Activated B cell treated with CpG ODN at 0.5 μM for 24 hours (primary cell): ENCODE measurements at regions not wholly inside any gene's neighbourhood (a gene's known extent, or its start where the extent isn't known, plus 50 kb on each side); places are given as distances from the start of the nearest gene placed in this dataset.

Experiments
- ATAC-seq: fragments of 200-7000 bp; cut with Tn5 transposase; one replicate; pipeline ENCODE4 v1.10.0; 2021; ENCODE audit warnings: low read depth, mild to moderate bottlenecking, moderate library complexity
- CTCF ChIA-PET: fragments of 350-600 bp; sonication (Branson Sonifier 250); formaldehyde crosslinking; loops from one replicate; lab custom pipeline; 2021; ENCODE audit warnings: antibody characterized with exemption; lab: Charles Lee
- POLR2A ChIA-PET: fragments of 350-600 bp; sonication (Branson Sonifier 250); formaldehyde crosslinking; loops from one replicate; lab custom pipeline; 2021; ENCODE audit warnings: antibody characterized with exemption; lab: Charles Lee
- DNase-seq: peaks from one replicate; pipeline ENCODE4 v3.0.0; 2022
- H3K27ac Mint-ChIP-seq: one replicate; pipeline ENCODE4 v1.8.0; 2020; ENCODE audit warnings: mixed read lengths
- H3K27me3 Mint-ChIP-seq: one replicate; pipeline ENCODE4 v1.8.0; 2021; ENCODE audit warnings: mixed read lengths
- H3K36me3 Mint-ChIP-seq: one replicate; pipeline ENCODE4 v1.8.0; 2021; ENCODE audit warnings: low read depth, mixed read lengths
- H3K4me1 Mint-ChIP-seq: one replicate; pipeline ENCODE4 v1.8.0; 2021; ENCODE audit warnings: mixed read lengths
- H3K4me3 Mint-ChIP-seq: one replicate; pipeline ENCODE4 v1.8.0; 2020; ENCODE audit warnings: mild to moderate bottlenecking, mixed read lengths
- H3K9me3 Mint-ChIP-seq: one replicate; pipeline ENCODE4 v1.8.0; 2020; ENCODE audit warnings: mixed read lengths
- intact Hi-C: fragments of 100-400 bp; cut with micrococcal nuclease; formaldehyde crosslinking; loops from one replicate; pipeline ENCODE4 v1.15.1; 2024
- TF ChIP-seq, protein P1 (sequence below): fragments of 200-600 bp; IDR thresholded peaks from one replicate; pipeline ENCODE4 v1.8.0; 2022; ENCODE audit warnings: antibody characterized with exemption, mild to moderate bottlenecking

DNA sequence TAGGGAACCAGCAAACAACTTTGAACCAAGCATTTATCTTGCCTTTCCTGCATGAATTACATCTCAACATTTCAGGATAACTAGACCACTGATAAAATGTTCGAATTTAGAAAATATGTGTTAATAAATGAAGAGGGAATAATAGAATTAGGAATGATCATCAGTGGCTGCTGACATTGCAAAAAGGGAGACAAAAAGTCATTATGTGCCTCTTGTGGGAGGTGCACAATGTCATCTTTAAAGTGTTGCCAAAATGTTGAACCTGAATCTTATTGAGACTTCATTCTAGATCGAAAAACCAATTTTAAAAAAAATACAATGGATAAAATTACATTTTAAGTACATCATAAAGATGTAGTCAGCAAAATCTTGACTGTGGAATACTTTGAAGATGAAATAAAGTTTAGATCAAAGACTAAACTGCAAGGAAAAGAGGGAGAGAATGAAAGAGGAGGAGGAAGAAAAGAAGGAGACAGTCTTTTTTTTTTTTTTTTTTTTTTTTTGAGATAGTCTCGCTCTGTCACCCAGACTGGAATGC is 299.3 kb downstream of the FBXW7 start:
- intact Hi-C loops, result no loop called here
- Mint-ChIP-seq H3K27me3 (peaks cover 5% of the 10 kb centered on the region), H3K9me3 (no peaks in the 10 kb centered on the region), H3K36me3 (no peaks in the 10 kb centered on the region), H3K4me1 (no peaks in the 10 kb centered on the region), H3K27ac (no peak overlapping the region), H3K4me3 (no peak overlapping the region)
- POLR2A ChIA-PET, result no interaction called here
- TF ChIP-seq, protein P1, sequence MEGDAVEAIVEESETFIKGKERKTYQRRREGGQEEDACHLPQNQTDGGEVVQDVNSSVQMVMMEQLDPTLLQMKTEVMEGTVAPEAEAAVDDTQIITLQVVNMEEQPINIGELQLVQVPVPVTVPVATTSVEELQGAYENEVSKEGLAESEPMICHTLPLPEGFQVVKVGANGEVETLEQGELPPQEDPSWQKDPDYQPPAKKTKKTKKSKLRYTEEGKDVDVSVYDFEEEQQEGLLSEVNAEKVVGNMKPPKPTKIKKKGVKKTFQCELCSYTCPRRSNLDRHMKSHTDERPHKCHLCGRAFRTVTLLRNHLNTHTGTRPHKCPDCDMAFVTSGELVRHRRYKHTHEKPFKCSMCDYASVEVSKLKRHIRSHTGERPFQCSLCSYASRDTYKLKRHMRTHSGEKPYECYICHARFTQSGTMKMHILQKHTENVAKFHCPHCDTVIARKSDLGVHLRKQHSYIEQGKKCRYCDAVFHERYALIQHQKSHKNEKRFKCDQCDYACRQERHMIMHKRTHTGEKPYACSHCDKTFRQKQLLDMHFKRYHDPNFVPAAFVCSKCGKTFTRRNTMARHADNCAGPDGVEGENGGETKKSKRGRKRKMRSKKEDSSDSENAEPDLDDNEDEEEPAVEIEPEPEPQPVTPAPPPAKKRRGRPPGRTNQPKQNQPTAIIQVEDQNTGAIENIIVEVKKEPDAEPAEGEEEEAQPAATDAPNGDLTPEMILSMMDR, result no peak
- CTCF ChIA-PET, result no interaction called here
- DNase-seq, result no peak
- no peak for ATAC-seq

DNA sequence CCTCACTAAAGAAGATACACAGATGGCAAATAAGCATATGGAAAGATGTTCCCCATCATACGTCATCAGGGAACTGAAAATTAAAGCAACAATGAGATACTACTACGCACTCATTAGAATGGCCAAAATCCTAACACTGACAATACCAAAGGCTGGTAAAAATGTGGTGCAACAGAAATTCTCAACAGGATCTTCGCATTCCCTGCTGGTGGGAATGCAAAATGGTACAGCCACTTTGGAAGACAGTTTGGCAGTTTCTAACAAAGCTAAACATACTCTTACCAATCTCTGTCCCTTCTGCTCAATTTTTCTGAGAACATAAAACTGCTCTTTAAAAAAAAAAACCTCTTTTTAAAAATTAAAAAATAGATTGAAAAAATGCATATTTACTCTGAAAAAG is 300.2 kb downstream of the FBXW7 start:
- H3K27ac Mint-ChIP-seq, result no peak overlapping the region
- DNase-seq (no peak), ATAC-seq (no peak)
- H3K27me3 Mint-ChIP-seq, result peaks cover 5% of the 10 kb centered on the region
- H3K4me1 Mint-ChIP-seq, result no peaks in the 10 kb centered on the region
- intact Hi-C loops, result no loop called here
- H3K4me3 Mint-ChIP-seq, result no peak overlapping the region
- H3K9me3 Mint-ChIP-seq, result no peaks in the 10 kb centered on the region
- no peaks in the 10 kb centered on the region for H3K36me3 Mint-ChIP-seq
- TF ChIP-seq, protein P1, result no peak
- ChIA-PET POLR2A (no interaction called here), CTCF (no interaction called here)

DNA sequence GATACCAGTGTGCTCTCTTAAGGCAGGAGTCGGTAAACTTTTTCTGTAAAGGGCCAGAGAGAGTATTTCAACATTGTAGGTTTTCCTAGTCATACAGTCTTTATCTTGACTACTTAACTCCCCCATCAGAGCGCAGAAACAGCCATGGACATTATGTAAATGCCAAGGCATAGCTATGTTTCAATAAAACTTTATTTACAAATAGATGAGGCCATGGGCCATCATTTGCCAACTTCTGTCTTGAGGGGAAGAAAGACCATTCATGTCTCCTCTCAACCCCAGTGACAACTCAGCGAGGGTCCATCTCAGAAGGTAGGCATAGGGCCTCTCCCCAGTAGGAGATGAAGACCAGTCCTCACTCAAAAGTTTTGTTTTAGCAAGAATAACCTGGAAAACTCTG is 301.3 kb downstream of the FBXW7 start:
- Mint-ChIP-seq H3K27ac (no peak overlapping the region), H3K4me3 (no peak overlapping the region), H3K27me3 (peaks cover 4% of the 10 kb centered on the region), H3K36me3 (no peaks in the 10 kb centered on the region), H3K4me1 (no peaks in the 10 kb centered on the region), H3K9me3 (no peaks in the 10 kb centered on the region)
- TF ChIP-seq, protein P1, result no peak
- POLR2A ChIA-PET, result no interaction called here
- DNase-seq, result no peak
- CTCF ChIA-PET, result no interaction called here
- ATAC-seq, result no peak
- intact Hi-C loops, result no loop called here

DNA sequence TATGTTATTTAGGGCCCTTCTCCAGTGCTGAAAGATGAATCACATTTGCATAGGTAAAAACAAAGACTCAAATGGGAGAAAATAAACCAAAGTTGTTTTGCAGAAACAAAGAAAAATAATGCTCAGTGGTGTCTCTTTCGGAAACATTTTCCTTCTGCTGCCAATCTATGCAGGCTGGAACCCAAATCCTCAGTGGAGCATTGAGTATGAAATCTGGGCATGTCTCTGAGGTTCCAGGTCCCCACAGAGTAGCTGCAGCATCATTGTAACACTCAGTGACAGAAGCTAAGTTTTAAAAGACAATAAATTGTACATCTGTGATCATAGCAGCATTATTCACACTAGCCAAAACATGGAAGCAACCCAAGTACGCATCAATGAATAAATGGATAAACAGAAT is 303.6 kb downstream of the FBXW7 start:
- Mint-ChIP-seq H3K9me3 (no peaks in the 10 kb centered on the region), H3K27ac (no peak overlapping the region), H3K4me3 (no peak overlapping the region), H3K27me3 (peaks cover 4% of the 10 kb centered on the region), H3K36me3 (no peaks in the 10 kb centered on the region), H3K4me1 (no peaks in the 10 kb centered on the region)
- ATAC-seq (no peak), DNase-seq (no peak)
- CTCF ChIA-PET, result no interaction called here
- TF ChIP-seq, protein P1, result no peak
- intact Hi-C loops, result no loop called here
- POLR2A ChIA-PET, result no interaction called here

DNA sequence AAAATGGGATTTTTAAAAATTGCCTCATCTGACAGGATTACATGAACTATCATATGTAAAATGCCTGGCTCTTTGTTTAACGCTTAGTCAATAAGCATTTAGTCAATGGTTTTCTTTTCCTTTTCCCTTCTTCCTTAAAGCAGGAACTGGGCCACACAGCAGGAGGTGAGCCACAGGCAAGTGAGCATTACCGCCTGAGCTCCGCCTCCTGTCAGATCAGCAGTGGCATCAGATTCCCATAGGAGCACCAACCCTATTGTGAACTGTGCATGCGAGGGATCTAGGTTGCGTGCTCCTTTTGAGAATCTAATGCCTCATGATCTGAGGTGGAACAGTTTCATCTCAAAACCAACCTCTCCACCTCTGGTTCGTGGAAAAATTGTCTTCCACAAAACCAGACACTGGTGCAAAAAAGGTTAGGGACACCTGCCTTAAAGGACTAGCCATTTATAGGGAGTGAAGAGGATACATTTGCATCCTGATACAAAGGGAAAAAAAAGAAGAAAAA is 306.1 kb downstream of the FBXW7 start:
- H3K9me3 Mint-ChIP-seq, result no peaks in the 10 kb centered on the region
- H3K27ac Mint-ChIP-seq, result no peak overlapping the region
- TF ChIP-seq, protein P1, result no peak
- POLR2A ChIA-PET, result no interaction called here
- no peak for ATAC-seq
- DNase-seq, result no peak
- intact Hi-C loops, result no loop called here
- no peak overlapping the region for H3K4me3 Mint-ChIP-seq
- H3K36me3 Mint-ChIP-seq, result no peaks in the 10 kb centered on the region
- H3K27me3 Mint-ChIP-seq, result peaks cover 4% of the 10 kb centered on the region
- CTCF ChIA-PET, result no interaction called here
- no peaks in the 10 kb centered on the region for H3K4me1 Mint-ChIP-seq
